H1 (cell line): ENCODE measurements at regions not wholly inside any gene's neighbourhood (a gene's known extent, or its start where the extent isn't known, plus 50 kb on each side); places are given as distances from the start of the nearest gene placed in this dataset.

Experiments used
- CTCF ChIA-PET: fragments of 300-600 bp; sonication (Branson Sonifier 250); formaldehyde crosslinking; loops from one replicate; lab custom pipeline; 2021; ENCODE audit not compliant: partially characterized antibody; lab: Charles Lee
- POLR2A ChIA-PET: fragments of 300-600 bp; sonication (Branson Sonifier 250); formaldehyde crosslinking; loops from one replicate; lab custom pipeline; 2021; ENCODE audit warnings: inconsistent platforms; ENCODE audit not compliant: partially characterized antibody; lab: Charles Lee
- DNase-seq, 2 experiments: peaks; one replicate each; pipeline versions ENCODE4 v3.0.0 to v3.0.0-alpha.2; 2010 to 2022; ENCODE audit warnings: low spot score in 2 of 2, low read depth in 1 of 2, mixed read lengths in 1 of 2
- FAIRE-seq: peaks from 2 replicates; lab custom pipeline; 2011; peaks lifted over from hg19 to GRCh38; lab: Jason Lieb, UNC
- H2AFZ ChIP-seq: 2 replicates; pipeline ENCODE4 v1.8.1; 2012; ENCODE audit warnings: low read length, inconsistent platforms
- H2AK5ac ChIP-seq: 2 replicates; pipeline ENCODE4 v1.6.1; 2013; ENCODE audit warnings: low read depth, low read length
- H2BK120ac ChIP-seq: replicated peaks from 2 replicates; pipeline ENCODE3; 2013; ENCODE audit warnings: low read depth, low read length, inconsistent platforms
- H2BK12ac ChIP-seq: 2 replicates; pipeline ENCODE4 v1.6.1; 2013; ENCODE audit warnings: low read depth, low read length
- H2BK15ac ChIP-seq: 2 replicates; pipeline ENCODE4 v1.6.1; 2013; ENCODE audit warnings: low read length
- H2BK20ac ChIP-seq: 2 replicates; pipeline ENCODE4 v1.6.1; 2013; ENCODE audit warnings: low read length
- H2BK5ac ChIP-seq: 2 replicates; pipeline ENCODE4 v1.6.1; 2013; ENCODE audit warnings: low read depth, low read length
- H3K14ac ChIP-seq: 2 replicates; pipeline ENCODE4 v1.6.1; 2013; ENCODE audit warnings: inconsistent platforms; ENCODE audit not compliant: insufficient read length
- H3K18ac ChIP-seq: 2 replicates; pipeline ENCODE4 v1.6.1; 2013; ENCODE audit warnings: low read length; ENCODE audit errors: extremely low read depth
- H3K23ac ChIP-seq: 2 replicates; pipeline ENCODE4 v1.6.1; 2013; ENCODE audit warnings: inconsistent platforms; ENCODE audit not compliant: insufficient read length
- H3K23me2 ChIP-seq: 2 replicates; pipeline ENCODE4 v1.6.1; 2013; ENCODE audit warnings: low read depth, low read length
- H3K27ac ChIP-seq: 2 replicates; pipeline ENCODE4 v1.6.1; 2011; ENCODE audit warnings: low read depth, low read length, inconsistent platforms
- H3K27me3 ChIP-seq, 4 experiments: replicated peaks in 1 of 4; 1 replicate in 1 of 4; 2 replicates in 3 of 4; pipeline versions ENCODE4 v1.6.1 to v1.8.1; 2011 to 2013; ENCODE audit warnings: low read length in 3 of 4, mild to moderate bottlenecking in 3 of 4, inconsistent platforms in 2 of 4, mixed read lengths in 2 of 4, moderate library complexity in 1 of 4; ENCODE audit not compliant: control insufficient read depth in 3 of 4, insufficient read depth in 3 of 4; ENCODE audit errors: extremely low read depth in 1 of 4
- H3K36me3 ChIP-seq, 4 experiments: 2 replicates each; pipeline versions ENCODE4 v1.6.1 to v1.8.1; 2011 to 2013; ENCODE audit warnings: mild to moderate bottlenecking in 4 of 4, low read length in 3 of 4, moderate library complexity in 2 of 4, control low read depth in 1 of 4, inconsistent platforms in 1 of 4; ENCODE audit not compliant: insufficient read depth in 4 of 4, control insufficient read depth in 2 of 4
- H3K4ac ChIP-seq: replicated peaks from 2 replicates; pipeline ENCODE3; 2013; ENCODE audit warnings: low read length, low read depth, mixed read lengths, inconsistent platforms; ENCODE audit not compliant: insufficient read length
- H3K4me1 ChIP-seq, 4 experiments: replicated peaks in 1 of 4; 1 replicate in 1 of 4; 2 replicates in 3 of 4; pipeline versions ENCODE4 v1.6.1 to v1.8.1; 2011 to 2013; ENCODE audit warnings: low read length in 3 of 4, inconsistent platforms in 2 of 4, mixed read lengths in 1 of 4; ENCODE audit not compliant: insufficient read depth in 4 of 4, control insufficient read depth in 3 of 4
- H3K4me2 ChIP-seq, 2 experiments: 2 replicates each; pipeline versions ENCODE4 v1.6.1 to v1.8.1; 2011 to 2013; ENCODE audit warnings: low read depth in 2 of 2, low read length in 2 of 2, control low read depth in 1 of 2, inconsistent platforms in 1 of 2, mild to moderate bottlenecking in 1 of 2; ENCODE audit not compliant: insufficient read depth in 1 of 2
- H3K4me3 ChIP-seq, 4 experiments: fragments of 200-600, 300-600 bp in 1 of 4; sonication (generic), shearing (Covaris generic), sonication (Bioruptor Twin) in 1 of 4; 2 replicates each; pipeline versions ENCODE4 v1.5.1 to v1.8.1; 2011 to 2016; ENCODE audit warnings: low read length in 4 of 4, low read depth in 3 of 4, control low read depth in 2 of 4, inconsistent platforms in 2 of 4, mild to moderate bottlenecking in 2 of 4, mixed read lengths in 1 of 4, moderate library complexity in 1 of 4; ENCODE audit not compliant: insufficient read depth in 2 of 4; ENCODE audit errors: extremely low read depth in 1 of 4
- H3K56ac ChIP-seq: replicated peaks from 2 replicates; pipeline ENCODE3; 2013; ENCODE audit warnings: low read depth, mild to moderate bottlenecking, mixed read lengths, low read length, inconsistent platforms; ENCODE audit not compliant: insufficient read length
- H3K79me1 ChIP-seq: 2 replicates; pipeline ENCODE4 v1.6.1; 2013; ENCODE audit warnings: low read depth, low read length, control low read depth
- H3K79me2 ChIP-seq, 2 experiments: 2 replicates each; pipeline versions ENCODE4 v1.6.1 to v1.8.1; 2012 to 2013; ENCODE audit warnings: low read length in 2 of 2, mild to moderate bottlenecking in 2 of 2, inconsistent platforms in 1 of 2; ENCODE audit not compliant: insufficient read depth in 2 of 2, control insufficient read depth in 1 of 2
- H3K9ac ChIP-seq, 4 experiments: replicated peaks in 1 of 4; 1 replicate in 1 of 4; 2 replicates in 3 of 4; pipeline versions ENCODE4 v1.6.1 to v1.8.1; 2011 to 2013; ENCODE audit warnings: low read depth in 3 of 4, low read length in 3 of 4, control low read depth in 2 of 4, mild to moderate bottlenecking in 2 of 4, moderate library complexity in 2 of 4, inconsistent platforms in 1 of 4; ENCODE audit errors: extremely low read depth in 1 of 4
- H3K9me3 ChIP-seq, 2 experiments: 2 replicates each; pipeline versions ENCODE4 v1.6.1 to v1.8.1; 2012 to 2013; ENCODE audit warnings: mild to moderate bottlenecking in 2 of 2, moderate library complexity in 2 of 2, control low read depth in 1 of 2, inconsistent platforms in 1 of 2, low read depth in 1 of 2, low read length in 1 of 2, mixed read lengths in 1 of 2; ENCODE audit not compliant: insufficient read depth in 2 of 2
- H4K20me1 ChIP-seq, 2 experiments: replicated peaks in 1 of 2; 2 replicates each; pipeline versions ENCODE3 to v1.8.1; 2011 to 2013; ENCODE audit warnings: inconsistent platforms in 2 of 2, low read length in 2 of 2, mild to moderate bottlenecking in 1 of 2; ENCODE audit not compliant: insufficient read depth in 2 of 2, control insufficient read depth in 1 of 2
- H4K5ac ChIP-seq: 2 replicates; pipeline ENCODE4 v1.6.1; 2013; ENCODE audit warnings: low read length, low read depth, mixed read lengths, inconsistent platforms; ENCODE audit not compliant: insufficient read length
- H4K8ac ChIP-seq: 2 replicates; pipeline ENCODE4 v1.8.0; 2013; ENCODE audit warnings: mild to moderate bottlenecking, moderate library complexity, low read length, inconsistent platforms; ENCODE audit not compliant: insufficient read depth; ENCODE audit errors: extremely low read depth
- H4K91ac ChIP-seq: replicated peaks from 2 replicates; pipeline ENCODE3; 2013; ENCODE audit warnings: low read length, mixed read lengths, inconsistent platforms; ENCODE audit not compliant: insufficient read length
- ASH2L ChIP-seq: fragments of 200-600, 300-600 bp; sonication (generic); IDR thresholded peaks from one replicate; pipeline ENCODE4 v1.7.1; 2017; ENCODE audit warnings: low read length
- BACH1 ChIP-seq: IDR thresholded peaks from 2 replicates; pipeline ENCODE4 v1.6.1; 2012; ENCODE audit warnings: low read length, improper control_type of control experiment
- BRCA1 ChIP-seq: IDR thresholded peaks from 2 replicates; pipeline ENCODE4 v1.6.1; 2012; ENCODE audit warnings: low read depth, low read length, improper control_type of control experiment
- CBX5 ChIP-seq: fragments of 300-800, 300-1000 bp; sonication (generic); IDR thresholded peaks from 2 replicates; pipeline ENCODE4 v1.7.1; 2016; ENCODE audit warnings: antibody characterized with exemption, low read length, low read depth
- CREB1 ChIP-seq: IDR thresholded peaks from 2 replicates; pipeline ENCODE4 v1.6.1; 2012; ENCODE audit warnings: inconsistent platforms
- EZH2 ChIP-seq: fragments of 200-600 bp; sonication (generic); IDR thresholded peaks from 2 replicates; pipeline ENCODE4 v1.7.1; 2012; ENCODE audit warnings: low read depth, mild to moderate bottlenecking, moderate library complexity, low read length, inconsistent platforms; ENCODE audit not compliant: severe bottlenecking
- HDAC6 ChIP-seq: IDR thresholded peaks from one replicate; pipeline ENCODE4 v1.7.1; 2012; ENCODE audit warnings: low read depth, mild to moderate bottlenecking, inconsistent platforms, low read length, moderate library complexity
- NRF1 ChIP-seq: IDR thresholded peaks from 2 replicates; pipeline ENCODE4 v1.6.1; 2011; ENCODE audit warnings: mild to moderate bottlenecking, low read depth, low read length, improper control_type of control experiment
- RFX5 ChIP-seq: IDR thresholded peaks from 2 replicates; pipeline ENCODE4 v1.6.1; 2011; ENCODE audit warnings: low read depth, low read length, improper control_type of control experiment, borderline replicate concordance
- SIN3A ChIP-seq, 2 experiments: IDR thresholded peaks in 1 of 2; conservative IDR thresholded peaks in 1 of 2; 2 replicates each; pipeline ENCODE4 v1.6.1; 2011 to 2012; ENCODE audit warnings: low read length in 2 of 2, improper control_type of control experiment in 1 of 2, low read depth in 1 of 2, mild to moderate bottlenecking in 1 of 2
- TBP ChIP-seq: IDR thresholded peaks from 2 replicates; pipeline ENCODE4 v1.6.1; 2011; ENCODE audit warnings: low read depth, low read length, improper control_type of control experiment
- TEAD4 ChIP-seq: IDR thresholded peaks from 2 replicates; pipeline ENCODE4 v1.6.1; 2012; ENCODE audit warnings: low read depth, low read length, inconsistent platforms, mixed read lengths
- YY1 ChIP-seq: IDR thresholded peaks from 2 replicates; pipeline ENCODE4 v1.6.1; 2011; ENCODE audit warnings: low read depth, mild to moderate bottlenecking, low read length
- WGBS, 2 experiments: shearing (Covaris generic) in 1 of 2; methylation state at CpG; one replicate each; pipeline versions ENCODE4 v1.1.6 to v1.1.7; 2013 to 2015; ENCODE audit warnings: low lambda C conversion rate in 2 of 2, mixed read lengths in 2 of 2, inconsistent platforms in 1 of 2, low coverage in 1 of 2, missing lambda C conversion rate in 1 of 2; ENCODE audit not compliant: insufficient replicate concordance in 2 of 2, insufficient coverage in 1 of 2, insufficient read length in 1 of 2; ENCODE audit errors: extremely low coverage in 1 of 2, missing lambda C conversion rate in 1 of 2; 5-methylcytosine and 5-hydroxymethylcytosine counted together

- Histone ChIP-seq H3K4me3 (no peak overlapping the region), H2BK5ac (no peak overlapping the region), H2BK15ac (no peak overlapping the region), H2BK120ac (no peak overlapping the region), H2BK20ac (no peak overlapping the region), H2AFZ (no peak overlapping the region), H3K4me2 (no peak overlapping the region), H3K23me2 (peaks cover 7% of the 10 kb centered on the region; the same call in 1 of the 2 replicates), H3K9ac (no peak overlapping the region), H3K18ac (no peak overlapping the region), H3K27ac (no peak overlapping the region), H3K79me2 (no peaks in the 10 kb centered on the region), H3K4me1 (no peaks in the 10 kb centered on the region), H3K36me3 (no peaks in the 10 kb centered on the region), H4K91ac (no peak overlapping the region), H2BK12ac (no peak overlapping the region), H4K5ac (no peak overlapping the region), H4K20me1 (peaks cover 0 to 2% of the 10 kb centered on the region in 2 experiments), H2AK5ac (no peak overlapping the region), H3K79me1 (no peaks in the 10 kb centered on the region), H3K9me3 (no peaks in the 10 kb centered on the region), H3K56ac (no peak overlapping the region), H3K23ac (no peak overlapping the region), H4K8ac (no peak overlapping the region), H3K4ac (no peak overlapping the region), H3K14ac (no peak overlapping the region), H3K27me3 (no peaks in the 10 kb centered on the region; a peak in 1 of 7 replicates)
- ChIA-PET CTCF (interaction anchor here (0.8 to 7.1 kb wide), 2 partner anchors 10 to 663 kb away, joined by 3 to 66 read pairs; no protein-coding TSS in a partner anchor), POLR2A (no interaction called here)
- WGBS, 2 experiments: 74% methylated on average over 5 of the region's 5 CpGs; no CpG with 5 or more reads in 1 of the 2 experiments
- TF ChIP-seq NRF1 (no peak), YY1 (no peak), BACH1 (no peak), RFX5 (no peak), CBX5 (no peak), HDAC6 (no peak), SIN3A (conservative IDR thresholded peaks at IDR 0.05 in 1 of 2, IDR thresholded peaks at IDR 0.05 in 1 of 2; ENCODE audit: low read depth in 1 of 2, low read length in 2 of 2) (no peak), CREB1 (no peak), TBP (no peak), ASH2L (no peak), TEAD4 (no peak), BRCA1 (no peak), EZH2 (no peak)
- DNase-seq (no peak), FAIRE-seq (no peak)
These were observed 210.0 kb upstream of the IGF1R start for GRCh38 chr15:98438326-98438725.
